ENCODE measurements at regions not wholly inside any gene's neighbourhood (a gene's known extent, or its start where the extent isn't known, plus 50 kb on each side); places are given as distances from the start of the nearest gene placed in this dataset.
"Not testable (repeated sequence)": the region's sequence is repeated elsewhere in the genome, so short reads cannot be mapped to it uniquely, and the experiment has no call there.

DNA sequence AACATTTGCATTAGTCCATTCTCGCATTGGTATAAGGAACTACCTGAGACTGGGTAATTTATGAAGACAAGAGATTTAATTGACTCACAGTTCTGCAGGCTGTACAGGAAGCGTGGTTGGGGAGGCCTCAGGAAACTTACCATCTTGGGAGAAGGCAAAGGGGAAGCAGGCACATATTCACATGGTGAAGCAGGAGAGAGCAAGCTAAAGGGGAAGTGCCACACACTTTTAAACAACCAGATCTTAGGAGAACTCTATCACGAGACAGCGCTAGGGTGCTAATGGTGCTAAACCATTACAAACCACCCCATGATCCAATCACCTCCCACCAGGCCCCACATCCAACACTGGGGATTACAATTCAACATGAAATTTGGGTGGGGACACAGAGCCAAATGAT is 201.7 kb upstream of the MGAT5 start:
- no peaks in the 10 kb centered on the region for H3K9me3 Mint-ChIP-seq (ENCODE audit: low read depth)
- no peaks in the 10 kb centered on the region for H3K4me1 Mint-ChIP-seq (ENCODE audit: low read depth)
- no peak overlapping the region for H3K27ac Mint-ChIP-seq
- peaks cover 9% of the 10 kb centered on the region for H3K27me3 Mint-ChIP-seq
- no peak overlapping the region for H3K4me3 Mint-ChIP-seq
- no peaks in the 10 kb centered on the region for H3K36me3 Mint-ChIP-seq

DNA sequence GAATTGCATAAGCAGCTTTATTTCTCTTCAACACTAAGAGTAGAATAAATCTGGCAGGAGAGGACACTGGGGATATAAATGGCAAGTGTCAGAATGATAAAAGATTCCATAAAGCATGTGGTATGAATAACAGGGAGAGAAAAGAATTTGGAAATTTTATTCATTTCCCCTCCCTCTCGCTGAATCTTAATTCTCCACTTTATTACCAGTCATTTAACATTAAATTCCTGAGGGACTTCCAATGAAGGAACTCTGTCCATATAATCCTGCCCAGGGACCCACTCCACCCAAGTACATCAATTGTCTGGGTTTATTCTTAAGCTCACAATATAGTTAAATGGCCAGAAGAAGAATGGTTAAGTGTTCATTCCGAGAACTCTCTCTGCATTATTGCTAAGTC is 197.7 kb upstream of the MGAT5 start:
- no peaks in the 10 kb centered on the region for H3K9me3 Mint-ChIP-seq (ENCODE audit: low read depth)
- H3K27me3 Mint-ChIP-seq: peaks cover 4% of the 10 kb centered on the region
- H3K4me3 Mint-ChIP-seq: no peak overlapping the region
- no peak overlapping the region for H3K27ac Mint-ChIP-seq
- no peaks in the 10 kb centered on the region for H3K36me3 Mint-ChIP-seq
- H3K4me1 Mint-ChIP-seq (ENCODE audit: low read depth): peaks cover 5% of the 10 kb centered on the region

DNA sequence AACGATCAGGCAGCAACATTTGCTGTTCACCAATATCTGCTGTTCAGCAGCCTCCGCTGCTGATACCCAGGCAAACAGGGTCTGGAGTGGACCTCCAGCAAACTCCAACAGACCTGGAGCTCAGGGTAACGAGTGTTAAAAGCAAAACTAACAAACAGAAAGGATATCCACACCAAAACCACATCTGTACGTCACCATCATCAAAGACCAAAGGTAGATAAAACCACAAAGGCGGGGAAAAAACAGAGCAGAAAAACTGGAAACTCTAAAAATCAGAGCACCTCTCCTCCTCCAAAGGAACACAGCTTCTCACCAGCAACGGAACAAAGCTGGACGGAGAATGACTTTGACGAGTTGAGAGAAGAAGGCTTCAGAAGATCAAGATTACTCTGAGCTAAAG is 192.8 kb upstream of the MGAT5 start:
- H3K4me1 Mint-ChIP-seq (ENCODE audit: low read depth); H3K9me3 Mint-ChIP-seq (ENCODE audit: low read depth); H3K4me3 Mint-ChIP-seq; H3K27me3 Mint-ChIP-seq; H3K27ac Mint-ChIP-seq; H3K36me3 Mint-ChIP-seq: not testable (repeated sequence)

DNA sequence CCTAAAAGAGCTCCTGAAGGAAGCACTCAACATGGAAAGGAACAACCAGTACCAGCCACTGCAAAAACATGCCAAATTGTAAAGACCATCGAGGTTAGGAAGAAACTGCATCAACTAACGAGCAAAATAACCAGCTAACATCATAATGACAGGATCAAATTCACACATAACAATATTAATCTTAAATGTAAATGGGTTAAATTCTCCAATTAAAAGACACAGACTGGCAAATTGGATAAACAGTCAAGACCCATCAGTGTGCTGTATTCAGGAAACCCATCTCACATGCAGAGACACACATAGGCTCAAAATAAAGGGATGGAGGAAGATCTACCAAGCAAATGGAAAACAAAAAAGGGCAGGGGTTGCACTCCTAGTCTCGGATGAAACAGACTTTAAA is 191.6 kb upstream of the MGAT5 start:
- H3K27ac Mint-ChIP-seq; H3K4me3 Mint-ChIP-seq; H3K27me3 Mint-ChIP-seq; H3K4me1 Mint-ChIP-seq (ENCODE audit: low read depth); H3K9me3 Mint-ChIP-seq (ENCODE audit: low read depth); H3K36me3 Mint-ChIP-seq: not testable (repeated sequence)

DNA sequence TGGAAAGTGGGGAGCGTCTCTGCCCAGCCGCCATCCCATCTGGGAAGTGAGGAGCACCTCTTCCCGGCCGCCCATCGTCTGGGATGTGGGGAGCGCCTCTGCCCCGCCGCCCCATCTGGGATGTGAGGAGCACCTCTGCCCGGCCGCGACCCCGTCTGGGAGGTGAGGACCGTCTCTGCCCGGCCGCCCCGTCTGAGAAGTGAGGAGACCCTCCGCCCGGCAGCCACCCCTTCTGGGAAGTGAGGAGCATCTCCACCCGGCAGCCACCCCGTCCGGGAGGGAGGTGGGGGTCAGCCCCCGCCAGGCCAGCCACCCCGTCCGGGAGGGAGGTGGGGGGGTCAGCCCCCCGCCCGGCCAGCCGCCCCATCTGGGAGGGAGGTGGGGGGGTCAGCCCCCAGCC is 190.0 kb upstream of the MGAT5 start:
- H3K4me3 Mint-ChIP-seq; H3K27me3 Mint-ChIP-seq; H3K4me1 Mint-ChIP-seq (ENCODE audit: low read depth); H3K9me3 Mint-ChIP-seq (ENCODE audit: low read depth); H3K36me3 Mint-ChIP-seq; H3K27ac Mint-ChIP-seq: not testable (repeated sequence)

DNA sequence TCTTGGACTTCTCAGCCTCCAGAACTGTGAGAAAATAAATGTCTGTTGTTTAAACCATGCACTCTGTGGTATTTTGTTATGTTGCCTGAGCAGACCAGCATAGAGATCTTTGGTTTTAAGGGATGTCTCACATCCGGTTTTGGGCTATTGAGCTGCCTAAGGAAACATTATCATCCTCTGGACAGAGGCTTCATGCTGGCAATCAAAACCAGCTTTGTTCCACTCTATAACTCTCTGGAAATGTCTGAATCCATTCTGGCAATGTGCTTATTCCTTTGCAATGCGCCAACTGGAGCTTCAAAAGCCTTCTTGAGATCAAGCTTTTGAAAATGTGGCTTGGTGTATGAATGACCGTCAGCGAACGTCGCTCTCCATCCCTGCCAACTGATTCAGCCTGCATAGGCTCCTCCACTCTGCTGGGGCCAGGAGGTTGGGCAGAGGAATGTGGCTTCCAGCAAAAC is 183.6 kb upstream of the MGAT5 start:
- H3K9me3 Mint-ChIP-seq (ENCODE audit: low read depth): no peaks in the 10 kb centered on the region
- H3K27me3 Mint-ChIP-seq: peaks cover 1% of the 10 kb centered on the region
- no peaks in the 10 kb centered on the region for H3K4me1 Mint-ChIP-seq (ENCODE audit: low read depth)
- no peaks in the 10 kb centered on the region for H3K36me3 Mint-ChIP-seq
- H3K4me3 Mint-ChIP-seq: no peak overlapping the region
- no peak overlapping the region for H3K27ac Mint-ChIP-seq

DNA sequence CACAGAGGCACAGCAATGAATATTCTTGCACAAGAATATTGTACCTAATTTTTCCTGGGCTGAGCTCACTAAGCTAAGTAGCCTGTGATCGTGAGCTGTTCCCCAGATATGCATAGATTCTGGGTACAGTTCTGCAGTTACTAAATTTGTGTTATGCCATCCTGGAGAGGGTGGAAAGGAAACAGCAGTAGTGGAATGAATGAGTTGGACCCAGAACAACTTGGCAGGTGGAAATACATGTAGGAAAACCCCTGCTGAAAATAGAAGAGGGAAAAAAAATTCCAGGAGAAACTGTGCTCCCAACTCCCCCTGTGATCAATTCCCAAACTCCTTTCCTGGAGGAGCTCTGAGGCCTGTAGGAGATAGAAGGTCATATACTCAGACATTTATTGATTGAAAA is 181.5 kb upstream of the MGAT5 start:
- Mint-ChIP-seq H3K27me3 (no peaks in the 10 kb centered on the region), H3K36me3 (no peaks in the 10 kb centered on the region), H3K9me3 (ENCODE audit: low read depth) (no peaks in the 10 kb centered on the region), H3K4me3 (no peak overlapping the region), H3K4me1 (ENCODE audit: low read depth) (no peaks in the 10 kb centered on the region), H3K27ac (no peak overlapping the region)

DNA sequence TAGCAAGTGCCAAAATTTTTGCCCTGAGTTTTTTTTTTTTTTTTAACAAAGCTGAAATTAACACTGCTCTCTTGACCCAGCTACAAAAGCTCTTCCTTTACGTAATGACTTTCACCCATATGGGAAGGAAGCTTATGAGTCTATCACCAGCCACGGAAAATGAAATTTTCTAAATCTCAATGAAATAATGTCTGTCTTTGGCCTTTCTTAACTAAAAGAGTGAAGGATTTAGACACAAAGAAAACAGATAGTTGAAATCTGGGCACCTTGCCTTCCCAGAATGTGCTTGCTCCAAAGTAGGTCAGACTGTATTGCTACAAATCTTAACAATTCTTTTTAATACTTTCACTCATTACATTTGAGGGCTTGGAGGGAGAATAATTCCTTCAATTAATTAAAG is 180.8 kb upstream of the MGAT5 start:
- no peak overlapping the region for H3K4me3 Mint-ChIP-seq
- H3K27me3 Mint-ChIP-seq: no peaks in the 10 kb centered on the region
- H3K9me3 Mint-ChIP-seq (ENCODE audit: low read depth): no peaks in the 10 kb centered on the region
- H3K4me1 Mint-ChIP-seq (ENCODE audit: low read depth): no peaks in the 10 kb centered on the region
- no peak overlapping the region for H3K27ac Mint-ChIP-seq
- H3K36me3 Mint-ChIP-seq: no peaks in the 10 kb centered on the region

DNA sequence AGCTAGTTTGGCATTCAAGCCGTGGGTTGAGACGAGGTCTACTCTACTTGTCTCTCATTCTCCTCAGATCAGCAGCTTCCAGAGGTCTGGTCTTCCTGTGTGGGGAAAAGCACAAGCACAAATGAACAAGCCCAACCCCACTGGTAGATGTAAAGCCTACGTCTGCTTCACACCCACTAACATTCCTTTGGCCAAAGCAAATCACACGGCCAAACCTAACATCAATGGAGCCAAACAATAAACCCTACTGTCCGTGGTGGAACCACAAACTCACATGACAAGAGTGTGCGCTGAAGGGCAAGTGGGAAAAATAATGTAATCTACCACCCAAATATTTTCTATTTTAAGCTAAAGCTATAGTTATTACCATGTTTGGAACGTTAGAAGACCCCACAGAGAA is 179.3 kb upstream of the MGAT5 start:
- Mint-ChIP-seq H3K4me3 (no peak overlapping the region), H3K36me3 (no peaks in the 10 kb centered on the region), H3K27me3 (no peaks in the 10 kb centered on the region), H3K9me3 (ENCODE audit: low read depth) (no peaks in the 10 kb centered on the region), H3K27ac (no peak overlapping the region), H3K4me1 (ENCODE audit: low read depth) (no peaks in the 10 kb centered on the region)

DNA sequence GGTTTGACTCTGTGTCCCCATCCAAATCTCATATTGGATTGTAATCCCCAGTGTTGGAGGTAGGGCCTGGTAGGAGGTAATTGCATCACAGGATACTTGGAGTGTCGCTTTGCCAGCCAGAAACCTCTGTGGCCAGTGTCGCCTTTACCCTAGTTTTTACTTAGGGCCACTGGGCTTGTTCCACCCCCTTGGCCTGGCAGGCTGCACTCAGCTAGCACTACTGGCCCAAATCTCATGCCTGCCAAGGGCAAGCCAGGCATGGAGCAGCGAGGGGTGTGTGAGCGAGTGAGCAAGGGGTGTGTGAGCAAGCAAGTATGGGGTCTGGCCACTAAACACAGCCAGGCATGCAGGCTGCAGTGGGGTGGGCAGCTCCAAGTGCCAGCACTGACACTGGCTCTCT is 178.7 kb upstream of the MGAT5 start:
- H3K27ac Mint-ChIP-seq: no peak overlapping the region
- H3K9me3 Mint-ChIP-seq (ENCODE audit: low read depth): no peaks in the 10 kb centered on the region
- no peak overlapping the region for H3K4me3 Mint-ChIP-seq
- H3K27me3 Mint-ChIP-seq: no peaks in the 10 kb centered on the region
- no peaks in the 10 kb centered on the region for H3K36me3 Mint-ChIP-seq
- no peaks in the 10 kb centered on the region for H3K4me1 Mint-ChIP-seq (ENCODE audit: low read depth)

DNA sequence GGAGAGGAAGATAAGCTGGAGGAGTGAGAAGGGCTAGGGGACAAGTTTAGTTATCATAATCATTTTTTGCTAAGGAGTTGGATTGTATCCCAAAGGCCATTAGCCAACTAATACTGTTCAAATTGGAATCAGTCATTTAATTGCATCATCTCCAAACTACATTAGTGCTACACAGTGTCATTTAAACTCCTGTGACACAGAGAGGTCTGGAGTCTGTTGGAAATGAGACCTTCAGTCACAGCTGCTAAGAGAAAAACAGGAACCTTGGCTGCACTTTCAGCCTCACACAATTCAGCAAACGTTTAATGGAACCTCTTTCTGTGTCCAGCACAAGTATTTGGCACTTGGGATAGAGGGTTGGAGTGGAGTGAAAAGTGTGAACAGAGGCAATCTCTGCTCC is 175.5 kb upstream of the MGAT5 start:
- Mint-ChIP-seq H3K9me3 (ENCODE audit: low read depth) (no peaks in the 10 kb centered on the region), H3K4me1 (ENCODE audit: low read depth) (no peaks in the 10 kb centered on the region), H3K27ac (no peak overlapping the region), H3K4me3 (no peak overlapping the region), H3K36me3 (no peaks in the 10 kb centered on the region), H3K27me3 (no peaks in the 10 kb centered on the region)

DNA sequence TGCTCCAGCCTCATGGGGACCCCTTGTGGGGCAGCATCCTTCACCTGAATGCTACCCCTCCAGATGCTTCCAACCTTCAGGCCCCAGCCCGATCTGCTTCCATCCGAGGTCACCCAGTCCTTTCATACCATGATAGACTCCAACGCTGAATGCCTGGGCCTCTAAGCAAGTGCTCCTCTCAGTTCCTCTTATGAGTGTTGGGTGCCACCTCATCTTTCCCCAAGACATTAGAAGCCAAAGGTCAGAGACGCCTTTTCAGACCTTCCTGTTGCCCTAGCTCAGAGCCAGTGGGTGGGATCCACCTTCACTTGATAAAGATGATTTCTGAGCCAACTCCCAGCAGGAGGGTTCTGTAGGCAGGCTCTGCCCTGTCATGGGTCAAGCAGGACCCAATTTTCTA is 174.5 kb upstream of the MGAT5 start:
- Mint-ChIP-seq H3K27ac (no peak overlapping the region), H3K4me3 (no peak overlapping the region), H3K36me3 (no peaks in the 10 kb centered on the region), H3K27me3 (no peaks in the 10 kb centered on the region), H3K4me1 (ENCODE audit: low read depth) (no peaks in the 10 kb centered on the region), H3K9me3 (ENCODE audit: low read depth) (no peaks in the 10 kb centered on the region)

DNA sequence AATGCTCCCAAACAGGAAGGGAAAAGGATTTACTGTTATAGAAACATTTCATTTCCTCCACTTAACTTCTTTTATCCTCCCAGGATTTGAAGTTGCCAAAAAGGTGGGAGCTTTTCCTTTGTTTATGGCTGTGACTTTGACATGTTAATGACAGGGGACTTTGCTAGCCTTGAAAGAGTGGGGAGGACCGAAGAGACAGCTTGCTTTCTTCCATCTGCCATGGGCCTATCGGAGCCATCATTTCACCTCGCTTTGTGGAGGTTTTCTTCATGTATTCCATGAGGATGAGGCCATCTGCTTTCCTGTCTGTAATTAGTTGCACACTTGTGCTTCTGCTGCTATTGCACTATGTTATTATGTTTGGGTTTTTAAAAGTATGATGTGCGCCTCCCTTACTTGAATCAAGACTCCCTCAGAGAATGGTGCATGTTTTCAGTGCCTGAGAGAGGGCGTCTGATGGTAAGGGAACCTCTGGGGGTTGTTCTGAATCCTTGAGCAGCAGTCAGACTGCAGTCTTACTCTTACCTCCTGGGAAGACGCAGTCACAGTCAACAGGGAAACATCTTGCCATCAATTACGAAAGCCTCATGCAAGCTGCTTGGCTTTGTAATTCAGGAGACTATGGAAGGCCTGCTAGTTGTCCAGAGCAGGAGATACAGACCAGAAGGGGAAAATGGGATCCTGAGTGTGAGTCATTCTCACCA is 173.3 kb upstream of the MGAT5 start:
- Mint-ChIP-seq H3K27me3 (no peaks in the 10 kb centered on the region), H3K36me3 (no peaks in the 10 kb centered on the region), H3K9me3 (ENCODE audit: low read depth) (no peaks in the 10 kb centered on the region), H3K4me3 (no peak overlapping the region), H3K4me1 (ENCODE audit: low read depth) (no peaks in the 10 kb centered on the region), H3K27ac (no peak overlapping the region)

DNA sequence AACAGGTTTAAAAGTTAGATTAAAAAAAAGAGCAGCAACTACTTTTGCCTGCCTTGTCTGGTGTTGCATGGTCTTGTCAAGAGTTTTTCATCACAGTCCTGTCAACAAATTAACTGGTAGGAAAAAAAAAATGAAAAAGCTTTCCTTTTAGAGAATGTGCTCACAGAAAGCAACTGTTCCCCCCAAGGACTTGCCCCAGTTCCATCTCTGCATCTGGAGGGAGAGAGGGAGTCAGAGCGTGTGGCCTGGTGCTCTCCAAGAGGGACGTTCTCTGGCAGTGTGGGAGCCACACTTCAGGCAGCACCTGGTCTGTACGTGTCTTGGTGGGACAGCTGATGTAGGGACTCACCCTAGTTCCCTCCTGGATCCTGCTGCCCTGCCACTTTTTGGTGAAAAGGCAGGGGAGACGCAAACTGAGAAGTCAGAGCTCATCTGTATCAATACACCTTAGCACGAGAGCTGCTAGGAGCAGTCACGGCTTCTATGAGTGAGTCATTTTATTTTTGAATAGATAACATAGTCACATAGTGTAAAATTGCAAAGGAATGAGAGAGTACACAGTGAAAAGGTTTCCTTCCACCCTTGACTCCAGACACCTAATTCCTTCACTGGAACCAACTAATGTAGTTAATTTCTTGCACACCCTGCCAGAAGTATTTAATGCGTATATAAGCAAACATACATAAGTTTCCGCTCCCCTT is 172.5 kb upstream of the MGAT5 start:
- H3K36me3 Mint-ChIP-seq: no peaks in the 10 kb centered on the region

DNA sequence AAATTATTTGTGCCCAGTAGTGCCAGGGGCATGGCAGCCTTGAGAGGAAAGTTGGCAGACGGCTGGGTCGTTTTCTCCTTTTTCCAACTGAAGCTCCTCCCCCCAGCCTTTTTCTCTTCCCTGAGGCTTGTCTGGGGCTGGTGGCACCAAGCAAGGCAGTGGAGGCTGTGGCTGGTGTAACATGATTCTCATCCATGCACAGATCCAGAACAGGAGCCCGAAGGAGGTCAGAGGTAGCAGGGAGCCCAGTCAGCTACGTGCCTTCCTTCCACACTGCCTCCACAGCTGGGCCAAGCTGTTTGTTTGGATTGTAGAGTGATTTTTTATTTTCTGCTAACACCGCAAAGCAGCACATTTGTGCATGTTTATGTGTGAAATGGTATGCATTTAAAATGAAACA is 170.3 kb upstream of the MGAT5 start:
- Mint-ChIP-seq H3K27ac (no peak overlapping the region), H3K4me1 (ENCODE audit: low read depth) (no peaks in the 10 kb centered on the region)

More for the DNA sequence above, 172.5 kb upstream of the MGAT5 start:
- no peaks in the 10 kb centered on the region for H3K27me3 Mint-ChIP-seq
- H3K27ac Mint-ChIP-seq: no peak overlapping the region
- no peak overlapping the region for H3K4me3 Mint-ChIP-seq
- no peaks in the 10 kb centered on the region for H3K4me1 Mint-ChIP-seq (ENCODE audit: low read depth)
- no peaks in the 10 kb centered on the region for H3K9me3 Mint-ChIP-seq (ENCODE audit: low read depth)

DNA sequence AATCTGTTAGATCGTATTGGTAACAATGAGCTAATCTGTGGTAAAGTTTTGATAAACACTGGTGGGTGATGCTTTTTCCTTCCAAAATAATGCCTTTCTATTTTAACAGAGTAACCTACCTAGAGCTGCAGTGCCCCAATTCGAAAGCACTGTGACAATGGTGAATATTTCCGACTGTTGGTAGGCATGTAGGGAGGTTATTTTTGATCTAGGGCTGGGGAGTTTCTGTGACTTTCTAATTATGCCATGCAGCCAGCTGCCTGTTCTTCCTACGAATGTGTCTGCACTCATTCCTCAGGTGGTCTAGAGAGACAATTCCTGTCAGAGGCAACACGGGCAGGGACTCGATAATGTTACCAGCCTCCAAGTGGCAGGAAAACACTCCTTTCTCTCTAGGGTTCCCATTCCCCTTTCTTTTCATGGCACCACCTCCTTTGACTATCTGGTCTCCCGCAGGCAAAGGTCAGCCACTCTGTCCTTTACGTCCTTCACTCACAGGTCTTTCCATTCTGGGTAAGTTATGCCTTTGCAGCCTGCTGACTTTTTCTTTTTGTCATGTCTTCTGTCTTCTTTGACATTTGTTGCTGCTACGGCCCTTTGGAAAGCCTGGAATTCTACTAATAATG is 167.2 kb upstream of the MGAT5 start:
- no peaks in the 10 kb centered on the region for H3K27me3 Mint-ChIP-seq
- H3K4me3 Mint-ChIP-seq: no peak overlapping the region
- no peak overlapping the region for H3K27ac Mint-ChIP-seq
- no peaks in the 10 kb centered on the region for H3K4me1 Mint-ChIP-seq (ENCODE audit: low read depth)
- no peaks in the 10 kb centered on the region for H3K36me3 Mint-ChIP-seq
- no peaks in the 10 kb centered on the region for H3K9me3 Mint-ChIP-seq (ENCODE audit: low read depth)

More for the DNA sequence above, 170.3 kb upstream of the MGAT5 start:
- Mint-ChIP-seq H3K4me3 (no peak overlapping the region), H3K36me3 (no peaks in the 10 kb centered on the region), H3K9me3 (ENCODE audit: low read depth) (no peaks in the 10 kb centered on the region), H3K27me3 (no peaks in the 10 kb centered on the region)
